Astrocyte (in vitro differentiated cells and primary cell): ENCODE measurements at regions not wholly inside any gene's neighbourhood (a gene's known extent, or its start where the extent isn't known, plus 50 kb on each side); places are given as distances from the start of the nearest gene placed in this dataset.
A peak's percentile ranks its signal among the peaks of the same experiment; 100 is the strongest.

Experiments used
- DNase-seq: peaks from one replicate; pipeline ENCODE4 v3.0.0-alpha.2; 2010; ENCODE audit warnings: low read depth
- FAIRE-seq: peaks from 2 replicates; lab custom pipeline; 2011; peaks lifted over from hg19 to GRCh38; lab: Jason Lieb, UNC
- H2AFZ ChIP-seq: 2 replicates; pipeline ENCODE4 v1.6.0; 2012; ENCODE audit warnings: low read depth, low read length, inconsistent platforms
- H3K27ac ChIP-seq: 2 replicates; pipeline ENCODE4 v1.5.1; 2011; ENCODE audit warnings: low read depth, low read length, inconsistent platforms
- H3K27me3 ChIP-seq: 2 replicates; pipeline ENCODE4 v1.6.0; 2011; ENCODE audit warnings: low read length, inconsistent platforms; ENCODE audit not compliant: insufficient read depth
- H3K36me3 ChIP-seq: 2 replicates; pipeline ENCODE4 v1.5.1; 2011; ENCODE audit warnings: low read length, inconsistent platforms; ENCODE audit not compliant: insufficient read depth
- H3K4me1 ChIP-seq: 2 replicates; pipeline ENCODE4 v1.5.1; 2011; ENCODE audit warnings: low read length, inconsistent platforms; ENCODE audit not compliant: insufficient read depth
- H3K4me2 ChIP-seq: 2 replicates; pipeline ENCODE4 v1.6.0; 2012; ENCODE audit warnings: low read length, inconsistent platforms
- H3K4me3 ChIP-seq: 2 replicates; pipeline ENCODE4 v1.5.1; 2011; ENCODE audit warnings: low read depth, mild to moderate bottlenecking, low read length, inconsistent platforms; ENCODE audit not compliant: insufficient read depth
- H3K79me2 ChIP-seq: 2 replicates; pipeline ENCODE4 v1.6.0; 2012; ENCODE audit warnings: mild to moderate bottlenecking, low read length, inconsistent platforms; ENCODE audit not compliant: insufficient read depth
- H3K9ac ChIP-seq: 2 replicates; pipeline ENCODE4 v1.6.0; 2012; ENCODE audit warnings: mild to moderate bottlenecking, low read length, inconsistent platforms
- H3K9me3 ChIP-seq: 2 replicates; pipeline ENCODE4 v1.5.1; 2012; ENCODE audit warnings: low read depth, mild to moderate bottlenecking, low read length, inconsistent platforms; ENCODE audit not compliant: insufficient read depth
- H4K20me1 ChIP-seq: 2 replicates; pipeline ENCODE4 v1.6.0; 2012; ENCODE audit warnings: low read length, inconsistent platforms; ENCODE audit not compliant: insufficient read depth
- H3K27ac Mint-ChIP-seq: one replicate; pipeline ENCODE4 v1.8.0; 2021; ENCODE audit warnings: mild to moderate bottlenecking, mixed read lengths; ENCODE audit not compliant: unreplicated experiment
- H3K27me3 Mint-ChIP-seq: one replicate; pipeline ENCODE4 v1.8.0; 2021; ENCODE audit warnings: low read depth, mixed read lengths; ENCODE audit not compliant: unreplicated experiment
- H3K36me3 Mint-ChIP-seq: one replicate; pipeline ENCODE4 v1.8.0; 2021; ENCODE audit warnings: low read depth, mixed read lengths; ENCODE audit not compliant: unreplicated experiment
- H3K4me1 Mint-ChIP-seq: one replicate; pipeline ENCODE4 v1.8.0; 2021; ENCODE audit warnings: low read depth, mixed read lengths; ENCODE audit not compliant: unreplicated experiment
- H3K4me3 Mint-ChIP-seq: one replicate; pipeline ENCODE4 v1.8.0; 2021; ENCODE audit warnings: mild to moderate bottlenecking, moderate library complexity, mixed read lengths; ENCODE audit not compliant: unreplicated experiment
- H3K9me3 Mint-ChIP-seq: one replicate; pipeline ENCODE4 v1.8.0; 2021; ENCODE audit warnings: mild to moderate bottlenecking, mixed read lengths; ENCODE audit not compliant: unreplicated experiment
- CTCF ChIP-seq: IDR thresholded peaks from 2 replicates; pipeline ENCODE4 v1.5.1; 2011; ENCODE audit warnings: low read depth, mild to moderate bottlenecking, inconsistent platforms, low read length, moderate library complexity; ENCODE audit not compliant: insufficient read depth
- EZH2 ChIP-seq: IDR thresholded peaks from 2 replicates; pipeline ENCODE4 v1.6.1; 2012; ENCODE audit warnings: mild to moderate bottlenecking, low read length, inconsistent platforms; ENCODE audit not compliant: insufficient read depth

DNA sequence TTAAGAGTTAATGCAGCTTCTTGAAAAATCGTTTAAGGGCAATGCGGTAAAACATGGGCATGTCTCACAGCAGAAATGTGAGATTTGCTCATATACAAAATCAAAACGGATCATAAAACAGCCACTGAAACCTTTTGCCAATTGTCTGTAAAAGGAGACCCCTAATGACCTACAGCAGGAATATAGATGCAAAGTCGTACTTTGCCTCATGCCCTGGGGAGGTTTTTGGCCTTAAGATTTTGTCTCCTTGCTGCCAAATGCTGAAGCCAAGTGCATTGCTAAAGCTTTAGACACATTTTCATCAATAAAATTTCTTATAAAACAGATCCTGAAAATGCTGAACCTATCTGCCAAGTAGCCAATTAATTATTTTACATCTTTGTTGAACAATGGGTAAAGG lies 226.9 kb downstream of the TGFB2 start:
- H3K9me3 ChIP-seq = peaks cover 4% of the 10 kb centered on the region
- no peak overlapping the region for H3K27ac ChIP-seq
- H3K4me3 ChIP-seq = no peak overlapping the region
- peaks cover 17% of the 10 kb centered on the region for H3K4me1 Mint-ChIP-seq
- no peak overlapping the region for H3K27ac Mint-ChIP-seq
- no peaks in the 10 kb centered on the region for H4K20me1 ChIP-seq
- H3K79me2 ChIP-seq = no peaks in the 10 kb centered on the region
- FAIRE-seq = no peak
- TF ChIP-seq EZH2 = no peak
- no peak for TF ChIP-seq CTCF
- peaks cover 10% of the 10 kb centered on the region for H3K9me3 Mint-ChIP-seq
- H3K36me3 Mint-ChIP-seq = peaks cover under 1% of the 10 kb centered on the region
- H2AFZ ChIP-seq = no peak overlapping the region
- no peak overlapping the region for H3K4me3 Mint-ChIP-seq
- no peaks in the 10 kb centered on the region for H3K36me3 ChIP-seq
- no peak overlapping the region for H3K4me2 ChIP-seq
- no peaks in the 10 kb centered on the region for H3K27me3 ChIP-seq
- no peak overlapping the region for H3K9ac ChIP-seq
- H3K4me1 ChIP-seq = no peaks in the 10 kb centered on the region
- DNase-seq = no peak
- no peaks in the 10 kb centered on the region for H3K27me3 Mint-ChIP-seq

DNA sequence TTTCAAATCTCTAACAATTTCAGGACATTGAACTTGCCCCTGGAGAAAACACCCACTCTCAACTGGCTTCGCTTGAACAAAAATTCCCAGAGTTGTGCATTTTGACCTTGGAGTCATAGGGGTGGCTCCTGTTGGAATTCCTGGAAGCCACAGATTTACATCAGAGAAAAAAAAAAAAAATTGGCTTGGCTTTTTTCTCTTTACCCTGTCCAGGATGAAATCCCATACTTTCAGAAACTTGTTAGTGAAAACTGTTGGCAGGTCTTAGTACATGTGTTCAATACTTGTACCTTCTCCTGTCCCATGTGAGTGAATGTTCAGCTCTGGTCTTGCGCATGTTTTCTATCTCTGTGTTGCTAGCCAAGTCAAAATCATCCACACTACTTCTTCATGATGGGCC lies 228.8 kb downstream of the TGFB2 start:
- Mint-ChIP-seq H3K27ac (peak overlapping the region; percentile 36), H3K4me3 (no peak overlapping the region), H3K9me3 (peaks cover 13% of the 10 kb centered on the region), H3K36me3 (peaks cover 3% of the 10 kb centered on the region), H3K4me1 (peaks cover 17% of the 10 kb centered on the region), H3K27me3 (no peaks in the 10 kb centered on the region)
- H3K4me2 ChIP-seq = no peak overlapping the region
- no peak overlapping the region for H3K27ac ChIP-seq
- DNase-seq = no peak
- no peak overlapping the region for H3K9ac ChIP-seq
- H2AFZ ChIP-seq = no peak overlapping the region
- H3K36me3 ChIP-seq = no peaks in the 10 kb centered on the region
- H4K20me1 ChIP-seq = no peaks in the 10 kb centered on the region
- no peaks in the 10 kb centered on the region for H3K4me1 ChIP-seq
- H3K4me3 ChIP-seq = no peak overlapping the region
- H3K79me2 ChIP-seq = no peaks in the 10 kb centered on the region
- peaks cover 4% of the 10 kb centered on the region for H3K9me3 ChIP-seq
- H3K27me3 ChIP-seq = no peaks in the 10 kb centered on the region
- TF ChIP-seq EZH2 (no peak), CTCF (no peak)
- FAIRE-seq = no peak

GRCh38 chr1:218575079-218575478 lies 229.9 kb downstream of the TGFB2 start:
- Histone ChIP-seq H3K4me3 (no peak overlapping the region), H4K20me1 (no peaks in the 10 kb centered on the region), H3K9me3 (peaks cover 4% of the 10 kb centered on the region), H2AFZ (no peak overlapping the region), H3K27ac (no peak overlapping the region), H3K4me2 (no peak overlapping the region), H3K36me3 (no peaks in the 10 kb centered on the region), H3K9ac (no peak overlapping the region), H3K4me1 (no peaks in the 10 kb centered on the region), H3K27me3 (no peaks in the 10 kb centered on the region), H3K79me2 (no peaks in the 10 kb centered on the region)
- no peak for FAIRE-seq
- Mint-ChIP-seq H3K27ac (no peak overlapping the region), H3K27me3 (no peaks in the 10 kb centered on the region), H3K36me3 (peaks cover 3% of the 10 kb centered on the region), H3K4me3 (no peak overlapping the region), H3K4me1 (peaks cover 17% of the 10 kb centered on the region), H3K9me3 (peaks cover 13% of the 10 kb centered on the region)
- no peak for DNase-seq
- TF ChIP-seq CTCF (no peak), EZH2 (no peak)
